ENCODE measurements at regions not wholly inside any gene's neighbourhood (a gene's known extent, or its start where the extent isn't known, plus 50 kb on each side); places are given as distances from the start of the nearest gene placed in this dataset.
A peak's percentile ranks its signal among the peaks of the same experiment; 100 is the strongest.
"Not testable (repeated sequence)": the region's sequence is repeated elsewhere in the genome, so short reads cannot be mapped to it uniquely, and the experiment has no call there.

DNA sequence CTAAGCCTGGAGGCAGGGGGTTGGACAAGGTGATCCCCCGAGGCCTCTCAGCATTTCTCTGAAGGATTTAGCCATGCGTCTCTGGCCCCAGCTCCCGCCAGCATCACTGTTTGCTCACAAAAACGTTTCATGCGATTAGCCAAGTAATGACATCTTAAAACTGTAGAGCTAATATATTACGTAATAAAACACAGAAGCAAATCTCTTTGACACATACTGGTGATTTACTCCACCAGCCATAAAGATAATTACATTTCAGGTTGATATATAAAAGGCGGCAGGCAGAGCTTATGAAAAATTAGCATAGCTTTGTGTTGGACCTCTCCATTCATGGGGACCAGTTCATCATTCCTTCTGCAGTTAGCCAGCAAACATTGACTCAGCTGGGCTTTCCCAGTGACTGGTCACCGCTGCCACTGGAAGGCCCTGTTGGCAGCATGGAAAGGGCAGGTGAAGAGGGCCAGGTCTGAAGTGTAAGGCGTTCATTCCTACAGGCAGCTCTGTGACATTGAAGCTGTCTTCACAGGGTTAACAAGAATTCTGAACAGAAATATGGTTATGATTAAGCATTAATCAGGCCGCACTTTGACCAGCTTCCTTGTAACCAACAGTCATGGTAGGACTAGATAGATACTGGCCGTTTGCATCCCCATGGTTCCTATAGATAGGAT lies 150.3 kb downstream of the NECTIN1 start:
- peak; percentile 4 for DNase-seq (ENCODE audit: low spot score)
- TF ChIP-seq, protein P1, sequence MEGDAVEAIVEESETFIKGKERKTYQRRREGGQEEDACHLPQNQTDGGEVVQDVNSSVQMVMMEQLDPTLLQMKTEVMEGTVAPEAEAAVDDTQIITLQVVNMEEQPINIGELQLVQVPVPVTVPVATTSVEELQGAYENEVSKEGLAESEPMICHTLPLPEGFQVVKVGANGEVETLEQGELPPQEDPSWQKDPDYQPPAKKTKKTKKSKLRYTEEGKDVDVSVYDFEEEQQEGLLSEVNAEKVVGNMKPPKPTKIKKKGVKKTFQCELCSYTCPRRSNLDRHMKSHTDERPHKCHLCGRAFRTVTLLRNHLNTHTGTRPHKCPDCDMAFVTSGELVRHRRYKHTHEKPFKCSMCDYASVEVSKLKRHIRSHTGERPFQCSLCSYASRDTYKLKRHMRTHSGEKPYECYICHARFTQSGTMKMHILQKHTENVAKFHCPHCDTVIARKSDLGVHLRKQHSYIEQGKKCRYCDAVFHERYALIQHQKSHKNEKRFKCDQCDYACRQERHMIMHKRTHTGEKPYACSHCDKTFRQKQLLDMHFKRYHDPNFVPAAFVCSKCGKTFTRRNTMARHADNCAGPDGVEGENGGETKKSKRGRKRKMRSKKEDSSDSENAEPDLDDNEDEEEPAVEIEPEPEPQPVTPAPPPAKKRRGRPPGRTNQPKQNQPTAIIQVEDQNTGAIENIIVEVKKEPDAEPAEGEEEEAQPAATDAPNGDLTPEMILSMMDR (IDR thresholded peaks at IDR 0.05), result no peak
- Histone ChIP-seq H3K4me3 (no peak overlapping the region), H3K27ac (no peak overlapping the region)

DNA sequence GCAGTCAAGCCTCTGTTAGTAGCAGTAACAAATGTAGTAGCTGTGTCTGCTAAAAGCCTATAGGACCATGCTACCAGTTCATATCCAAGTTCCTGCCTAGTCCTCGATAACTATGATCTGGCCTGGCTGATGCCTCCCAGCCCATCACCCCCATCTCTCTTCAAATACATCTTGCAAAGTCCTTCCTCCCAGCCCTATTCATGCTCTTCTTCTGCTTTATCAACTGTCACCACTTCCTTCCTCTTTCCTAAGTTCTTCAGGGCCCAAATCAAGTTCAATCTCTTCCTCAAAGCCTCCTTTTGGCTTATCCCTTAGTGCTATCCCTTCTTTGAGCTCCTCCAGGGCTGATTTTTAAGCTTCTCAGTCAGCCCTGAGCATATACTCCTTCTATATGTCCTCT lies 150.9 kb upstream of the THY1 start:
- no peak overlapping the region for H3K4me3 ChIP-seq
- TF ChIP-seq, protein P1 (IDR thresholded peaks at IDR 0.05), result no peak
- H3K27ac ChIP-seq, result no peak overlapping the region
- DNase-seq (ENCODE audit: low spot score), result no peak

DNA sequence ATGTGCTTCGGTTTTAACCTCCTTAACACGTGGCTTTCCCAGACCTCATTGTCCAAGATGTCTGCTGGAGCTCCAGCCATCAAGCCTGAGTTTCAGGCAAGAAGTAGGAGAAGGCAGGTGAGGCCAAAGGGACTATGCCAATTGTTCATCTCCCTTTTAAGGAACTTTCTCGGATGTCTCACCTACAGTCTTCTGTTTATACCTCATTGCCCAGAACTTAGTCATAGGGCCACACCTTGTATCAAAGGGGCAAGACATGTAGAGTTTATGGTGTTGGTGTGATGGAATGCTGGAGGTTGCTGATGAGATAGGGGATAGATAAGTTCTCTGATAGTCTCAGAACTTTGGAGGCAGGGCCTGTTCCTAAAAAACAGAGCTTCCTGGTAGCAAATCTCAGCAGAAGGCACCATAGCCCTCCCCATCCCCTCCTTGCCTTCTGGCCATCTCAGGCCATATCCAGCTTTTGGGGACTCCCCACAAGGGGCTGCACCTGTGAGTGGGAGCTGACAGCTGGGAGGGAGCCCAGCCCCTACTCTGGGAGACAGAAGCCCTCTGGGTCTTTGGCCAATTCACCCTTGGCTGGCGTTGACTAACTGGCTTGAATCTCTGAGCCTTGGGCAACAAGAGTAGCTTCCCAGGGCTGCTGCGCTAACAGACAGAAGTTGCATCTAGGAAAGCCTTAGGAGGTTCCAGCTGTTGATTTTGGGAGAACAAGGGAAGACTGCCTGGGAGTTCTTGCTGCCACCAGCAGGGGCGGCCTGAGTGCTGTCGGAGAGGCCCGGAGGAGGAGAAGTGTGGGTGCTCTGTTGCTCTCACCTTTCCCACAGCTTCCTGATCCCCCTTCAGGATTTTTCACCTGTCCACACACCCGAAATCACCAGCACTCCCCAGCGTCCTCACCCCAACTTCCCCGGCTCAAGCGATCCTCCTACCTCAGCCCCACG lies 149.8 kb upstream of the THY1 start:
- DNase-seq (ENCODE audit: low spot score), result no peak
- TF ChIP-seq, protein P1 (IDR thresholded peaks at IDR 0.05), result no peak

DNA sequence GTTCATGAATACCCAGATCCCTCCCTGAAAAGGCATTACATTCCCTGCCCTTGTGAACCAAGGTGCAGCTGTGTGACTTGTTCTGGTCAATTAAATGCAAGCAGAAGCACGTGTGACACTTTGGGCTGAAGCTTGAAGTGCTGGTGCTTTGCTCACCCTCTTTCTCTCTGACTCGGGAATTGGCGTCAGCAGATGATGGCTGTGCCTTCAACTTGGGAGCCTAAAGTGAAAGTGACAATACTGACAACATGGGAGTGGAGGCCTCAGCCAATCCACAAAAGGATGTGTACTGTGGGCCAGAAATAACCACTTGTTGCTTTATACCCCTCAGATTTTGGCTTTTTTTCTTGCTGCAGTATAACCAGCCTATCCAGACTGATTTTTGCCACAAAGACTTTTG lies 148.3 kb upstream of the THY1 start:
- peak; percentile 45 for DNase-seq (ENCODE audit: low spot score)
- H3K4me3 ChIP-seq, result no peak overlapping the region
- TF ChIP-seq, protein P1 (IDR thresholded peaks at IDR 0.05), result no peak
- no peak overlapping the region for H3K27ac ChIP-seq

More for the DNA sequence above, 149.8 kb upstream of the THY1 start:
- H3K4me3 ChIP-seq, result no peak overlapping the region
- H3K27ac ChIP-seq, result no peak overlapping the region

DNA sequence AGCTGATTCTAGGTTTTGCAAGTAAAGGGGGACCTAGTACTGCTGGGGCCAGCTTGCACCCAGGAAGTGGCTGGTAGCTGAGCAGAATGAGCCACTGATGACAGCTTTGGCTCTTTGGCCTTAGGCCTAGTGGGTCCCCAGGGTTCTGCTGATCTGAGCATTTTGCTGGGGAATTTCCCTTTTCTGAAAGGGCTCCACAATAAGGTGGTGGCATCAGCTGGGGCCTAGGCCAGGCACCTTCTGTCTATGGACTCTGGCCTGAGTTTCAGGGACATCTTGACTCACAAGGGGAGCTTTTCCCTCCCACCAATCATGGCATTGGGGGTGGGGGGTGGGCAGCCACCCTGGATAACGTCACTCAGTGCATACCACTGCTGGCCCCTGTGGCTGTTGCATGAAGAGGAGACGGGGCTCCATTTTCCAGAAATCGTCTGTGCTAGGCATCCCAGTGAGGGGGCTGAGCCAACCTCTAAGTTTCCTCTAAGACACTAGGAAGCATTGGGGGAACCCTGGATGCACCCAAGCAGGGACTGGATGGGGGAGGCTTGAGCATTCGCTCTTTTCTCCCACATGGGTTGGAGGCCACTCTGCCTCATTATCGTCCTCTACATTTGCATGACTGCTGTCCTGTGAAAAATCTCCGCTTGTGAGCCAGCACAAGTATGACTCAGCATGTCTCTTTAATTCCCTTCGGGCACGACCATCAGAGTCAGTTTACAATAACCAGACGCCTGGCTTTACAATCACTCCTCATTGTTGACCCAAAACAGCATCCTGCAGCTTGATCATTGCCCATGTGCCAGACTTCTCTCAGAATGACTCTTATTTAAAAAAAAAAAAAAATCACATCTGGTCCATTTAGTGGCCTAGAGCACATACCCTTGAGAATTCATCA lies 145.0 kb upstream of the THY1 start:
- no peak overlapping the region for H3K4me3 ChIP-seq
- no peak overlapping the region for H3K27ac ChIP-seq
- DNase-seq (ENCODE audit: low spot score), result no peak
- TF ChIP-seq, protein P1 (IDR thresholded peaks at IDR 0.05), result no peak

DNA sequence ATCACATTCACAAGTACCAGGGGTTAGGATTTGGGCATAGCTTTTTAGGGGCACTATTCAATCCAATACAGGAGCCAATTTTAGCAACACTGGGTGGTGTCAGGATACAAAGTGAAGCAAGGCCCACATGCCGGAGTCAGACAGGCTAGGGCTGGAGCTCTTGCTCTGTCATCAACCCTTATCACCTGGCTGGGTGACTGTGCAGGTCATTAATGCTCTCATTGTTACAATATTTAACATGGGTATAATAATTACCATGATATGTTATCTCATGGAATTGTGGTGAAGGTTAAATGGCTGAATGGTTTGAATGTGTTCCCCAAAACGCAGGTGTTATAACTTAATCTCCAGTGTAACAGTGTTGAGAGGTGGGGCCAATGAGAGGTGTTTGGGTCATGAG lies 143.3 kb upstream of the THY1 start:
- TF ChIP-seq, protein P1 (IDR thresholded peaks at IDR 0.05), result no peak
- no peak for DNase-seq (ENCODE audit: low spot score)
- H3K27ac ChIP-seq, result no peak overlapping the region
- no peak overlapping the region for H3K4me3 ChIP-seq

DNA sequence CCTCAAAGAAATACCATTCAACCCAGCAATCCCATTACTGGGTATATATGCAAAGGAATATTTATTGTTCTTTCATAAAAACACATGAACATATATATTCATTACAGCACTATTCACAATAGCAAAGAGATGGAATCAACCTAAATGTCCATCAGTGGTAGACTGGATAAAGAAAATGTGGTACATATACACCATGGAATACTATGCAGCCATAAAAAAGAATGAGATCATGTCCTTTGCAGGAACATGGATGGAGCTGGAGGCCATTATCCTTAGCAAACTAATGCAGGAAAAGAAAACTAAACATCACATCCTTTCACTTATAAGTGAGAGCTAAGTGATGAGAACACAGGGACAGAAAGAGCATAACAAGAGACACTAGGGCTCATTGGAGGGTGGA lies 142.7 kb upstream of the THY1 start:
- not testable (repeated sequence) for H3K4me3 ChIP-seq; H3K27ac ChIP-seq; DNase-seq (ENCODE audit: low spot score)
